HG03460 (cell line): ENCODE measurements at regions not wholly inside any gene's neighbourhood (a gene's known extent, or its start where the extent isn't known, plus 50 kb on each side); places are given as distances from the start of the nearest gene placed in this dataset.
"Not testable (repeated sequence)": the region's sequence is repeated elsewhere in the genome, so short reads cannot be mapped to it uniquely, and the experiment has no call there.

ENCODE experiments used
- ATAC-seq: cut with Tn5 transposase; IDR thresholded peaks from one replicate; pipeline ENCODE4 v1.9.1; 2021; ENCODE audit not compliant: unreplicated experiment

GRCh38 chr4:11060637-11061036 lies 368.1 kb downstream of the HS3ST1 start:
- not testable (repeated sequence) for ATAC-seq

DNA sequence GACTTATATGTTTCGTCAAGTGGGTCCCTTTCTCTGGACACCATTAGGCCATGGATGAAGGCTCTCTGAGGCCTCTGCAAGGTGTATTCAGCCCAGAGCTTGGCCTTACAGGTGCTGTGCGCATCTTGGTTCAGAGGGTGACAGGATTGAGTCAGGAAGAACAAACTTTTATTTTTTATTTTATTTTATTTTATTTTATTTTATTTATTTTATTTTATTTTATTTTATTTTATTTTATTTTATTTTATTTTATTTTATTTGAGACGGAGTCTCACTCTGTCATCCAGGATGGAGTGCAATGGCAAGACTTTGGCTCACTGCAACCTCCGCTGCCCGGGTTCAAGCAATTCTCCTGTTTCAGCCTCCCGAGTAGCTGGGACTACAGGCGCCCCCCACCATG lies 370.4 kb upstream of the CLNK start:
- not testable (repeated sequence) for ATAC-seq

- no peak for ATAC-seq
These were observed 369.1 kb upstream of the CLNK start for GRCh38 chr4:11053601-11054220.

DNA sequence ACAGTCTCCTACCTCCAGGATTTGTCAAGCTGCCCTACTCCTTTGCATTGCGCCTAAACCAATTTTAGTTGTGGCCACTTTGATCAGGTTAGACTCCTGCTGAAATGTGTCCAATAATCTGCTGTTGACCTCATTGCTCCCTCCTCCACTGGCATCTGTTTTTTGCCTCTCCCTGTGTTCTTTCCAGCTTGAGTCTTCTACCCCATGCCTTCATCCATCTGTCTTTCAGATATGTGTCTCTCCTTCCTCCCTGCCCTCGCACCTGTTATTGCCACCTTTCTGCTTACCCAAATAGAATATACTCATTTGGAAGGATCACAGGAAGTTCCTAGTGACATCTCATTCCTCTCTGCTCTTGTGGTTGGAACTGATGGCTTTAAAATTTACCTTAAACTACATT lies 366.6 kb upstream of the CLNK start:
- no peak for ATAC-seq

DNA sequence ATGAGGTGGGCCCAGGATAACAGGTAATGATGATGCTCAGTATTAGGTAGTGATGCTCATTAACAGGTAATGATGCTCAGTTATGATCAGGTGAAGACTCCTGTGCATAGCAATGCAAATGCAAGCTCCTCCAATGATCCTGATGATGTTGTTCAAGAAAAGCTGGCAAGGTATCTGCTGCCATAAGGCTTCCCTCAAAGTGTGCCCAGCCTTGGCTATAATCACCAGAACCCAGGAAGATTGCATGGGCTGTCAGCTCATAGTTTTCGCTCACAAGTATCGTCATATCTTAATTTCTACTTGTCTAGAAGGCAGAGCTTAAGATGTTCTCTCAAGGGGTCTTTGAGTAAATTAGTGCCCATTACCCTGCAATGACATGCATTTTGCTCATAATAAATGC lies 366.2 kb upstream of the CLNK start:
- ATAC-seq: no peak

DNA sequence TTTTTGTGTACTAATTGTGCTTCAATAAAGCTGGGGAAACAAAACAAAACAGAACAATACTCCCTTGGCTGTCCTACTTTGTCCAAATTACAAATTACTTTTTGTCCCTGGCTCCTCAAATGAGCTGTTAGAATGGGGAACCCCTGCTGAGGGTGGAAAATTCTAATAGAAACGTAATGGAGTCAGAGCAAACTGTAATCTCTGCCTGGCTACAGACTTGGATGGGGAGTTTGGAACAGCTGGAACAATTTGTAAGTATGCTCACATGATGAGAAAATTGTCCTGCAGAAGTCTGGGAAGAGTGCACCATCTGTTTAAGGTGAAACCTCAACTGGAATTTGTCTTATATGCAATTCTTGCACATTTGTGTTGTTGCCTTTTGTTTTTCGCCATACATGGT lies 364.4 kb upstream of the CLNK start:
- ATAC-seq: no peak

- ATAC-seq: no peak
These were observed 358.2 kb upstream of the CLNK start for GRCh38 chr4:11042760-11043159.

DNA sequence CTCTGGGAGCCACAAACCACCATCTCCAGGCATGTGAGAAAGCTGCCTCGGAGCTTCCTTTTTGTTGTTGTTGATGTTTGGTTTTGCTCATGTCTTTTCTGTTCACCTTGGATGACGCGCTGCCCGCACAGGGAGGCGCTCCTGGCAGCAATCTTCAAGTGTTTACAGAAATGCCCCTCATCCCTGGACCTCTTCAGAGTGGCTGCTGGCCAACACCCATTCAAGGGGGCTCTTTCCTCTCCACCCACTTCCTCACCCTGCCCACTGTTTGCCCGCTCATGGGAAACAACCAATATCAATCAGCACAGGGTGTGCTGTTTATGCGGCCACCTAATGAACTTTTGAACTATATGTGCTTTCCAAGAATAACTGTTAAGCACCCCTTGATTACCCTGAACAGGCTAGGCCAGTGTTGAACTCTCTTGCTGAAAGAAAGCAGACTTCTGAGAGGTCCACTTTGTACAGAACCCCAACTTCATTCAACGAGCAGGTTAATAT lies 355.1 kb upstream of the CLNK start:
- ATAC-seq: no peak

DNA sequence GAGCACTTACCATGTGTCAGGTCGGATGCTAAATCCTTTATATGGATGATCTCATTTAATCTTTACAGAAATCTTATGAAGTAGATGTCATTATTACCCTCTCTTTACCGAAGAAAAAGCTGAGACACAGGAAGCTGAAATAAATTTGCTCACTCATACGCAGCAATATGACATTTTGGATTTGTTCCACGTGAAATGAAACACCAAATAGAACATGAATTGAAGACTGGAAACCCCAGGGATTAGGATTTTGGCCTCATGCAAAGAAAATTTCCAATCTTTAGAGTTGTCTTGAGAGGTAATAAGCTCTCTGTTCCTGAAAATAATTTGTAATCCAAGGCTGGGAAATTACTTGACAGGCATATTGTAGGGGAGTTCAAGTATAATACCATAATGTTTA lies 354.4 kb upstream of the CLNK start:
- no peak for ATAC-seq

GRCh38 chr4:11037637-11038036 lies 353.1 kb upstream of the CLNK start:
- ATAC-seq: no peak

DNA sequence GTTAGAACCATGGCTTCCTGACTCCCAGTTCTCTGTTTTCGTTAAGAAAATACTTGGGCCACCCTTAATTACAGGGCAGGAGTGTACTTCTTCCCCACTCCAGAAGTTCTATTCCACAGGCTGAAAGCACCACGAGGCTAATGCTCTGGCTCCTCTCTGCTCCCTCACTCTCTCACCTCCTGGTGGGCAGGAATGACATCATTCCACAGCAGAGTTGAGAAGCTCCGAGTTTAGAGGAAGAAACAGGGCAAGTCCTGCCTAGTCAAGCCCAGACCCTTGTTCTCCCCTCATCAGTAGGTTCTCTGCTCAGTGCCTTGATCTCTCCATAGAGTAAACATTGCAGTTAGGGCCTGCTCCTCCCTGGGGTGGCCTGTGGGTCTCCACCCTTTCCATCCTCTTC lies 343.8 kb upstream of the CLNK start:
- no peak for ATAC-seq

GRCh38 chr4:11021333-11021732 lies 336.8 kb upstream of the CLNK start:
- no peak for ATAC-seq

GRCh38 chr4:11019451-11020240 lies 335.1 kb upstream of the CLNK start:
- no peak for ATAC-seq

- no peak for ATAC-seq
These were observed 329.6 kb upstream of the CLNK start for GRCh38 chr4:11014199-11014598.

GRCh38 chr4:11013094-11013664 lies 328.6 kb upstream of the CLNK start:
- ATAC-seq: no peak

DNA sequence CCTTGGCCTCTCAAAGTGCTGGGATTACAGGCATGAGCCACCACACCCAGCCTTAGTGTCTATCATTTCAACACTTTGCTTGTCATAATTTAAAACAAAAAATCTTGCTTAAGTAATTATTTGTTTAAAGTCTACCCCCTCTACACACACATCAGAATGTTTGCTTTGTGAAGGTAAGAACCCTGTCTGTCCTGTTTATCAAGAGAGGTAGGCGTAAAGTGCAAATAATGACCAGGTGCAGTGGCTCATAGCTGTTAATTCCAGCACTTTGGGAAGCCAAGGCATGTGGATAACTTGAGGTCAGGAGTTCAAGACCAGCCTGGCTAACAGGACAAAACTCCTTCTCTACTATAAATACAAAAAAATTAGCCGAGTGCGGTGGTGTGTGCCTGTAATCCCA lies 326.7 kb upstream of the CLNK start:
- no peak for ATAC-seq

DNA sequence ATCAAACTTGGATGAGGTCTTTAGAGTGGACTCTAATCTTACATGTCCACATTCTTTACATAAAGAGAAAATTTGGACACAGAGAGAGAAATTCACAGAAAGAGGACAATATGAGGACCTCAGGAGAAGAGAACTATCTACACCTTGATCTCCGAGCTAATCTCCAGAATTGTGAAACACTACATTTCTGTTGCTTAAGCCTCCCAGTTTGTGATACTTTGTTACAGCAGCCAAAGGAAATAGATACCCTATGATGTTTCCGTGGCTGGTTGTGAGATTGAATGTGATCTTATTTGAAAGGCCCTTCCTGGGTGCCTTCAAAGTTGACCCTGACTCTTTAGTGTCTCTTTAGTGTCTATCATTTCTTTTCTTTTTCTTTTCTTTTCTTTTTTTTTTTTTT lies 326.1 kb upstream of the CLNK start:
- no peak for ATAC-seq

DNA sequence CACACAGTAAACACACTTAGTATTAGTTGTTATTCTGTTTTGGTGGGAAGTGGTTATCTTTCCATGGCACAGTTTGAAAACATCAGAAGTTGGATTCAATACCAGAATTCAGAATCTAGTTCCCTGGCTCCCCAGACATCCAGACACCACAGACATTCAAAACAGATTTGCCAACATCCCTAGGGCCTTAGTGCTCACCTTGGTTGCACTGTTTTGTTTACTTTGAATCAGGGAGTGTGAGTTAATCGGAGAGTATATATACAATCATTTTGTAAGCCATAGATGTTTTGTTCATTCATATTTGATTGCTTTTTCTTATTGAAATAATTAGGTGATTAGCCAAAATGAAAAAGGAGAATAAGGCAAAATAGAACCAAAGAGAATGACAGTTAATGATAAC lies 324.7 kb upstream of the CLNK start:
- ATAC-seq: no peak

GRCh38 chr4:11005300-11005699 lies 320.7 kb upstream of the CLNK start:
- ATAC-seq: no peak

GRCh38 chr4:11004818-11005217 lies 320.2 kb upstream of the CLNK start:
- ATAC-seq: no peak

DNA sequence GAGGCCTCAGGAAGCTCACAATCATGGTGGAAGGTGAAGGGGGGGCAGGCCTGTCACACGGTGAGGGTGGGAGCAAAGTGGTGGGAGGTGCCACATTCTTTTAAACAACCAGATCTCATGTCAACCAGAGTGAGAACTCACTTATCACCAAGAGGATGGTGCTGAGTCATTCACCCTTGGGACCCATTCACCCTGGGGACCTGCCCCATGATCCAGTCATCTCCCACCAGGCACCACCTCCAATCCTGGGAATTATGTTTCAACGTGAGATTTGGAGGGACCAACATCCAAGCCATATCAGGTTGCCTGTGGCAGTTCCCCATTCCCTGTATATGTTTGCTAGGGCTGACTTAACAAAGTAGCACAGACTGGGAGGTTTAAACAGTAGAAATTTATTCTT lies 318.4 kb upstream of the CLNK start:
- no peak for ATAC-seq

- ATAC-seq: no peak
These were observed 314.3 kb upstream of the CLNK start for GRCh38 chr4:10998846-10999245.
